GM12892 (cell line): ENCODE measurements at regions not wholly inside any gene's neighbourhood (a gene's known extent, or its start where the extent isn't known, plus 50 kb on each side); places are given as distances from the start of the nearest gene placed in this dataset.

Experiments
- POLR2A ChIP-seq: IDR thresholded peaks from 2 replicates; pipeline ENCODE4 v1.6.1; 2011; ENCODE audit warnings: low read depth, low read length, control low read depth
- POLR2AphosphoS5 ChIP-seq: IDR thresholded peaks from 2 replicates; pipeline ENCODE4 v1.6.1; 2011; ENCODE audit warnings: low read depth, low read length, control low read depth
- TAF1 ChIP-seq: IDR thresholded peaks from 2 replicates; pipeline ENCODE4 v1.6.1; 2011; ENCODE audit warnings: low read depth, mild to moderate bottlenecking, control low read depth, low read length, borderline replicate concordance

DNA sequence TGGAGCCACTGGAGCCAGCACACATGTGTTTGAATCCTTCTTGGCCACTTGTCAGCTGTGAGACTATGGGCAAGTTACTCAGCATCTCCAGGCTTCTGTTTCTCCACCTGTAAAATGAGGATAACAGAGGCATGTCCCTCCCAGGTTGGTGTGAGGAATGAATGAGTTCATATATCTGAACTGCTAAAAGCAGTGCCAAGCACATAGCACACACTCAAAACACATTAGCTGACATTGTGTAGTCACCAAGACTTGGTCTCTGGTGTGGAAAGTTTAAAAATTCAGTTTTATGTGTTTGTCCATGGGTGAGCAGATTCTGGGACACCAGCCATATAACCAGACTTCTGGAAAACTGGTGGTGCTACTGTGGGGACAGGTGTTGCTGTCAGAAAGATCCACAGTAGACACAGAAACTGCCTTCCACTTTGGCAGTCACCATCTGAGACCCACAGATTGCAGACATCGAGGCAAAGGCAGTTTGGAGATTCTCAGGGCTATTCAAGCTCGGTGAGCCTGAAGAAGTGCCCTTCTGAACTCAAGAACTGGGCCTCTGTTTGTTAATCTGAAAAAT, 115.8 kb downstream of the MRPL14 start:
- TF ChIP-seq POLR2A = no peak
- no peak for TF ChIP-seq POLR2AphosphoS5
- no peak for TF ChIP-seq TAF1
